Adrenal gland (tissue), 5 donors: ENCODE measurements at regions not wholly inside any gene's neighbourhood (a gene's known extent, or its start where the extent isn't known, plus 50 kb on each side); places are given as distances from the start of the nearest gene placed in this dataset.

Experiments
- POLR2A ChIP-seq, 2 donors: fragments of 450-650 bp; IDR thresholded peaks; one replicate each; pipeline ENCODE4 v1.6.1; 2017; ENCODE audit warnings: antibody characterized with exemption in 2 of 2, mild to moderate bottlenecking in 2 of 2, moderate library complexity in 1 of 2
- TF ChIP-seq, protein P1 (sequence below), 6 experiments: fragments of 450-650 bp in 4 of 6; fragments of 200-600 bp in 2 of 6; sonication (generic) in 1 of 6; IDR thresholded peaks; 1 replicate in 5 of 6; 2 replicates in 1 of 6; pipeline versions ENCODE4 v1.5.1 to v1.8.0; 2016 to 2021; ENCODE audit warnings: antibody characterized with exemption in 6 of 6, mild to moderate bottlenecking in 2 of 6, moderate library complexity in 1 of 6
- donor health status: DM: no; HTN: no; CAD: no.

DNA sequence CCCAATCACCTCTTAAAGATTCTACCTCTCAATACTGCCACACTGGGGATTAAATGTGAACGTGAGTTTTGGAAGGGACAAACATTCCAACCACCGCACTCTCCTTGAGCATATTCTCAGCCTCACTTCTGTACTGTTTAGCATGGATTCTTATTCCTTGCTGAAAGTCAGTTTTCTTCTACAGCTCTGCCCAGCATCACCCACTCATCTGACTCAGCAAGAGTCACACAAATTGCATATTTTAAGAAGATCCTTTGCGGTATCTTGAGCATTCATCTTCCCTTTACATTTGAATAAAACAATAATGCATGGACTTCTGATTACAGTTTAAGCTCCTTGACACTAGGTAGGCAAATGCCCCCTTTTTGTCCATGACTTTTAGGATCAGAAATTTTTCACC, 251.6 kb upstream of the MKLN1 start:
- TF ChIP-seq, protein P1, sequence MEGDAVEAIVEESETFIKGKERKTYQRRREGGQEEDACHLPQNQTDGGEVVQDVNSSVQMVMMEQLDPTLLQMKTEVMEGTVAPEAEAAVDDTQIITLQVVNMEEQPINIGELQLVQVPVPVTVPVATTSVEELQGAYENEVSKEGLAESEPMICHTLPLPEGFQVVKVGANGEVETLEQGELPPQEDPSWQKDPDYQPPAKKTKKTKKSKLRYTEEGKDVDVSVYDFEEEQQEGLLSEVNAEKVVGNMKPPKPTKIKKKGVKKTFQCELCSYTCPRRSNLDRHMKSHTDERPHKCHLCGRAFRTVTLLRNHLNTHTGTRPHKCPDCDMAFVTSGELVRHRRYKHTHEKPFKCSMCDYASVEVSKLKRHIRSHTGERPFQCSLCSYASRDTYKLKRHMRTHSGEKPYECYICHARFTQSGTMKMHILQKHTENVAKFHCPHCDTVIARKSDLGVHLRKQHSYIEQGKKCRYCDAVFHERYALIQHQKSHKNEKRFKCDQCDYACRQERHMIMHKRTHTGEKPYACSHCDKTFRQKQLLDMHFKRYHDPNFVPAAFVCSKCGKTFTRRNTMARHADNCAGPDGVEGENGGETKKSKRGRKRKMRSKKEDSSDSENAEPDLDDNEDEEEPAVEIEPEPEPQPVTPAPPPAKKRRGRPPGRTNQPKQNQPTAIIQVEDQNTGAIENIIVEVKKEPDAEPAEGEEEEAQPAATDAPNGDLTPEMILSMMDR (IDR thresholded peaks at IDR 0.05): no peak
- no peak for TF ChIP-seq POLR2A (IDR thresholded peaks at IDR 0.05)
